ENCODE measurements at regions not wholly inside any gene's neighbourhood (a gene's known extent, or its start where the extent isn't known, plus 50 kb on each side); places are given as distances from the start of the nearest gene placed in this dataset.

DNA sequence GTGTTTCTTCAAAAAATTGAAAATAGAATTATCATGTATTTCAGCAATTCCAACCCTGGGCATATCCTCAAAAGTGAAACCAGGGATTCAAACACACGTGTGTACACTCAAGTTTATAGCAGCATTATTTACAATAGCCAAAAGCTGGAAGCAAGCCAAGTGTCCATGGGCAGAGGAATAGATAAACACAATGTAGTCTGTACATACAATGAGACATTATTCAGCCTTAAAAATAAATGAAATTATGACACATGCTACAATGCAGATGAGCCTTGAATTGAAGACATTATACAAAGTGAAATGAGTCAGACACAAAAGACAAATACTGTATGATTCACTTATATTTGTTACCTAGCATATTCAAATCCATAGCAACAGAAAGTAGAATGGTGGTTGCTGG, 853.4 kb downstream of the STIM2 start:
- no peak overlapping the region for H3K4me3 ChIP-seq (ENCODE audit: low read depth, low read length)
- TF ChIP-seq, protein P1, sequence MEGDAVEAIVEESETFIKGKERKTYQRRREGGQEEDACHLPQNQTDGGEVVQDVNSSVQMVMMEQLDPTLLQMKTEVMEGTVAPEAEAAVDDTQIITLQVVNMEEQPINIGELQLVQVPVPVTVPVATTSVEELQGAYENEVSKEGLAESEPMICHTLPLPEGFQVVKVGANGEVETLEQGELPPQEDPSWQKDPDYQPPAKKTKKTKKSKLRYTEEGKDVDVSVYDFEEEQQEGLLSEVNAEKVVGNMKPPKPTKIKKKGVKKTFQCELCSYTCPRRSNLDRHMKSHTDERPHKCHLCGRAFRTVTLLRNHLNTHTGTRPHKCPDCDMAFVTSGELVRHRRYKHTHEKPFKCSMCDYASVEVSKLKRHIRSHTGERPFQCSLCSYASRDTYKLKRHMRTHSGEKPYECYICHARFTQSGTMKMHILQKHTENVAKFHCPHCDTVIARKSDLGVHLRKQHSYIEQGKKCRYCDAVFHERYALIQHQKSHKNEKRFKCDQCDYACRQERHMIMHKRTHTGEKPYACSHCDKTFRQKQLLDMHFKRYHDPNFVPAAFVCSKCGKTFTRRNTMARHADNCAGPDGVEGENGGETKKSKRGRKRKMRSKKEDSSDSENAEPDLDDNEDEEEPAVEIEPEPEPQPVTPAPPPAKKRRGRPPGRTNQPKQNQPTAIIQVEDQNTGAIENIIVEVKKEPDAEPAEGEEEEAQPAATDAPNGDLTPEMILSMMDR (IDR thresholded peaks at IDR 0.05; ENCODE audit: borderline replicate concordance, insufficient read depth, low read depth, low read length), result no peak

DNA sequence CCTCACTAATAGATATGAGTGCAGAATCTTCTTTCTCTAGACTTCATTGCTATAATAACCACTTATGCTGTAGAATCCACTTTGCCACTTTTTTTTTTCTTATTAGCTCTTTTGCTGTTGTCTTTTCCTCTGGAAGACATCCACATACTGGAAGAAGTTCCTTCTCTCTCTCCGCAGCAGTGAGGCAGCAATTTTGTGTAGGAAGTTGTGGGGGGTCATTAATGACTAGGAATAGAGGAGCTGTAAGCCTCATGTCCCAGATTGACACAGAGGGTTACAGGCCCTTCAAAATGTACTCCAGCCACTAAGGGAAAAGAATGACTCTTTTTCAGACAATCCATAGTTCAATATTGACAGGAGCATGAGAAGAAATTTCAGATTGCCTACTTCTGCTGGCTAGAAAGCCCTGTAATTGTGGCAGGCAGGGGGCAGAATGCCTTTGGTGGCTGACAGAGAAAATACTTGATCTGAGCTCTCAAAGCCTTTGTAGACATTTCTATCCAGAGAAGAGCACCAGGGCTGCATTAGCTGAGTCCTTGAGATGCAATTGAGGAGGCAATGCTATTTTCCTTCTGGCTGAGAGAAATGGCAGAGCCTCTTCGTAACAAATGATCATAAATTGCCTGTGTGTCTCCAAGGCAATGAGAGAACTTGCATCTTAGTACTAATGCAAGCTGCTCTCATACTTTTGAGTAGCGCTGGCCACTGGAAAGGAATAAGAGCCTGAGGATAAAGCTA, 856.2 kb downstream of the STIM2 start:
- TF ChIP-seq, protein P1 (IDR thresholded peaks at IDR 0.05; ENCODE audit: borderline replicate concordance, insufficient read depth, low read depth, low read length), result no peak
- H3K4me3 ChIP-seq (ENCODE audit: low read depth, low read length), result no peak overlapping the region

DNA sequence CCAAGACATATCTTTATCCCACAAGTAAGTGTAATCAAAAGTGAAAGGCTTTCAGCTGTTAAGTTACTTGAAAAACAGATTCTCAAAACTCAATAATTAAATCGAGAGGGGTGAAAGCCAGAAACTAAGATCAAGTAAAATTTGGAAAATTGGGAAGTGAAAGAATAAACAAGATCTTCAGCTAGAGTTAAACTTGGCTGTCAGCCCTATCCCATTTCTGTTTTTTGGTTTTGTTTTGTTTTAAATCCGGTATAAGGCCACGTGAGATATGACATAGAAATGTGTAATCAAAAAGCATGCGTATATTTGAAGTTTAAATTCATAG, 856.8 kb downstream of the STIM2 start:
- TF ChIP-seq, protein P1 (IDR thresholded peaks at IDR 0.05; ENCODE audit: borderline replicate concordance, insufficient read depth, low read depth, low read length), result no peak

DNA sequence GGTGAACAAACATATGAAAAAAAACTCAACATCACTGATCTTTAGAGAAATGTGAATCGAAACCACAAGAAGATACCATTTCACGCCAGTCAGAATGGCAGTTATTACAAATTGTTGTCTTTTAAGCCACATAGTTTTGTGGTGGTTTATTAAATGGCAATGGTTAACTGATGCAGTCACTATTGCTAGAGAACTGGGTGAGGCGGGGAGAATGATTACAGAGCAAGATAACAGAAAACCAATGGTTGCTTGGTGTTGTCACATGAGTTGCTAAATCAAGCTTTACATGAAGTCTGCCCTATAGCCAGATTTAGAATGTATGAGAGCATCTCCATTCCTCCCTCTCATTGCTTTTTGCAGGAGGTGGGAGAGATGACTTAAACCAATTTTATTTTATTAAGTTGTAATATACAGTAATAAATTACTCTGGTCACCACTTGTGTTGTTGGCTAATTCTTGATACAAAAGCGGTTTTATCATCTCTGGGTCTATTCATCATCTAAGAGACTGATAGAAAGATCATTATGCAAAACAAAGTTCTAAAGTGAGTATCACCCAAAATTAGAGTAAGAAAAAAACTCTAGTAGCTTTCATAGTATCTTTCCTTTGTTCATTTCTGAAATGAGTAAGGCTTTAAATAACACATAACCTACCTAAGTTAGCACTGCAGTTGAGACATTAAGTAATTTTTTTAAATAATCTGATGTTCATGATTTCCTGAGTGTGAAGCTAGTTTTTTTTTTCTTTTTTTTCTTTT, 859.5 kb downstream of the STIM2 start:
- H3K4me3 ChIP-seq (ENCODE audit: low read depth, low read length), result no peak overlapping the region

More for the DNA sequence above, 856.8 kb downstream of the STIM2 start:
- H3K4me3 ChIP-seq (ENCODE audit: low read depth, low read length), result no peak overlapping the region

DNA sequence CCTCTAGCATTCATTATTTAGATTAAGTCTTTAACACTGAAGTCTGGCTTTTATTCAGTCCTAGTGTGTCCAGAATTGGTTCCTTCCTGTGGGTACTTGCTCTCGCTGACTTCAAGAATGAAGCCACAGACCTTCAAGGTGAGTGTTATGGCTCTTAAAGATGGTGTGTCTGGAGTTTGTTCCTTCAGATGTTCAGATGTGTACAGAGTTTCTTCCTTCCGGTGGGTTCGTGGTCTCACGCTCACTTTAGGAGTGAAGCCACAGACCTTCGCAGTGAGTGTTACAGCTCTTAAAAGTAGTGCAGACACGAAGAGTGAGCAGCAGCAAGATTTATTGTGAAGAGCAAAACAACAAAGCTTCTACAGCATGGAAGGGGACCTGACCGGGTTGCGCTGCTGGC, 860.6 kb downstream of the STIM2 start:
- H3K4me3 ChIP-seq (ENCODE audit: low read depth, low read length), result no peak overlapping the region
- TF ChIP-seq, protein P1 (IDR thresholded peaks at IDR 0.05; ENCODE audit: borderline replicate concordance, insufficient read depth, low read depth, low read length), result no peak

More for the DNA sequence above, 859.5 kb downstream of the STIM2 start:
- TF ChIP-seq, protein P1 (IDR thresholded peaks at IDR 0.05; ENCODE audit: borderline replicate concordance, insufficient read depth, low read depth, low read length), result no peak

DNA sequence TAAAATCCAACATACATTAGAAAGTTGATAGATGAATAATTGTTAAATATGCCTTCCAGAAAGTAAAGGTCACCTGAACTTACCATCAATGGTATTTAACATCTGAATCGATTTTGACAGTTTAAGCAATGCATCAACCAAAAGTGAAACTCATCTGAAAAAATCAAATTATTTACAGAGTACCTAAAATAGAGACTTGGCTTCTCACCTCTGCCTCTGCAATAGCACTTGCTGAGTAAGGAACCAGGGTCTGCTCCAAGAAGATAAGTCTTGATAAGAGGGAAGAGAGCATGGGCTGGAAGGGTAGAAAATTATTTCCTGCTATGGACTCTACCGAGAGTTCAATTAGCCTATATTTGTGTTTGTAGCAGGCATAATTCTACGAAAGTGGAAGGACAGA, 868.3 kb downstream of the STIM2 start:
- H3K4me3 ChIP-seq (ENCODE audit: low read depth, low read length), result no peak overlapping the region
- TF ChIP-seq, protein P1 (IDR thresholded peaks at IDR 0.05; ENCODE audit: borderline replicate concordance, insufficient read depth, low read depth, low read length), result no peak

DNA sequence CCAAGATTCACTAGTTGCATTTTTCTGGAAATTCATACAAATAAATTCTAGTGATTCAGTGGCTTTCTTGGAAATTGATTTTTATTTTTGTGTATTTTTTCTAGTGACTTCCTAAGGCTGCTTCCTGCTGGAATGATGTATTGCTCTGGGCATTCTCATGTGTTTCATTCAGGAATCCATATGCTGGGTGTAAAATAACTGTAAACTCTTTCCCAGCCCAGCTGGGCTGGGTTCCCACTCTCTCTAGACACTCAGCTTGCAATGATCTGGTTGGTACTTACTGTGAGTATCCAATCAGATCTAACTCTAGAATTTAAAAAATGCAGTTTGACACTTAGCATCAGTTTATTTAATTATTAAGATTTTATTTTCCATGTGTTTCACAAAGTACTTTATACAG, 882.2 kb downstream of the STIM2 start:
- H3K4me3 ChIP-seq (ENCODE audit: low read depth, low read length), result no peak overlapping the region
- TF ChIP-seq, protein P1 (IDR thresholded peaks at IDR 0.05; ENCODE audit: borderline replicate concordance, insufficient read depth, low read depth, low read length), result no peak
